PC-9 (cell line): ENCODE measurements at regions not wholly inside any gene's neighbourhood (a gene's known extent, or its start where the extent isn't known, plus 50 kb on each side); places are given as distances from the start of the nearest gene placed in this dataset. TPM values are rescaled to one million over a fixed set of nuclear protein-coding genes. Genes with fewer than 3 reads are reported as not detected.

Experiments
- BruUV-seq: library from RNA; stranded (reverse); fragments of 400-500 nt; replicated peaks from 2 replicates; lab custom pipeline; 2021; lab: Mats Ljungman, UMichigan
- CTCF ChIA-PET: fragments of 300-600 bp; sonication (Branson Sonifier 250); formaldehyde crosslinking; loops from one replicate; lab custom pipeline; 2022; ENCODE audit warnings: antibody characterized with exemption; lab: Charles Lee
- POLR2A ChIA-PET: fragments of 300-600 bp; sonication (Branson Sonifier 250); formaldehyde crosslinking; loops from one replicate; lab custom pipeline; 2022; ENCODE audit warnings: antibody characterized with exemption; ENCODE audit not compliant: unreplicated experiment; lab: Charles Lee
- DNase-seq, 2 experiments: peaks; one replicate each; pipeline versions ENCODE4 v3.0.0 to v3.0.0-alpha.2; 2015 to 2022; ENCODE audit warnings: mixed read lengths in 1 of 2
- H2AFZ ChIP-seq: fragments of 200-600 bp; sonication (generic); 2 replicates; pipeline ENCODE4 v1.8.1; 2017; ENCODE audit warnings: antibody characterized with exemption
- H3F3A ChIP-seq: fragments of 200-600 bp; sonication (generic); 2 replicates; pipeline ENCODE4 v1.8.1; 2017; ENCODE audit warnings: antibody characterized with exemption, mild to moderate bottlenecking, low read depth; ENCODE audit not compliant: insufficient read depth
- H3K27ac ChIP-seq: fragments of 200-600 bp; sonication (generic); 2 replicates; pipeline ENCODE4 v1.6.1; 2016; ENCODE audit warnings: mixed run types
- H3K27me3 ChIP-seq: fragments of 200-600 bp; sonication (generic); 2 replicates; pipeline ENCODE4 v1.6.1; 2016; ENCODE audit warnings: low read depth, mixed run types; ENCODE audit not compliant: insufficient read depth
- H3K36me3 ChIP-seq: fragments of 200-600 bp; sonication (generic); 2 replicates; pipeline ENCODE4 v1.6.1; 2016; ENCODE audit warnings: low read depth, mixed run types
- H3K4me1 ChIP-seq: fragments of 200-600 bp; sonication (generic); replicated peaks from 2 replicates; pipeline ENCODE4 v1.6.1; 2016; ENCODE audit warnings: mixed run types; ENCODE audit not compliant: insufficient read depth
- H3K4me2 ChIP-seq: fragments of 200-600 bp; sonication (generic); 2 replicates; pipeline ENCODE4 v1.6.1; 2017; ENCODE audit warnings: mixed run types
- H3K4me3 ChIP-seq: fragments of 200-600 bp; sonication (generic); 2 replicates; pipeline ENCODE4 v1.6.1; 2016; ENCODE audit warnings: mixed run types
- H3K79me2 ChIP-seq: fragments of 200-600 bp; sonication (generic); 2 replicates; pipeline ENCODE4 v1.6.1; 2017; ENCODE audit warnings: low read depth, mixed run types
- H3K9me2 ChIP-seq: fragments of 200-600 bp; sonication (generic); 2 replicates; pipeline ENCODE4 v1.8.1; 2017; ENCODE audit warnings: mild to moderate bottlenecking; ENCODE audit not compliant: insufficient read depth
- H3K9me3 ChIP-seq: fragments of 200-600 bp; sonication (generic); 2 replicates; pipeline ENCODE4 v1.8.1; 2016; ENCODE audit warnings: low read depth; ENCODE audit not compliant: insufficient read depth
- H4K20me1 ChIP-seq: fragments of 200-600 bp; sonication (generic); 2 replicates; pipeline ENCODE4 v1.8.1; 2017; ENCODE audit not compliant: insufficient read depth
- CTCF ChIP-seq: fragments of 200-600 bp; sonication (generic); conservative IDR thresholded peaks from 2 replicates; pipeline ENCODE4 v1.6.1; 2017; ENCODE audit warnings: mixed run types, antibody characterized with exemption, mild to moderate bottlenecking, moderate library complexity
- EZH2 ChIP-seq: fragments of 200-600 bp; sonication (generic); IDR thresholded peaks from 2 replicates; pipeline ENCODE4 v1.8.0; 2017; ENCODE audit warnings: antibody characterized with exemption, low read depth
- intact Hi-C: fragments of 100-400 bp; cut with micrococcal nuclease; formaldehyde crosslinking; loops from one replicate; pipeline ENCODE4 v1.10.0; 2022; ENCODE audit not compliant: unreplicated experiment
- microRNA-seq: library from miRNA; unstranded; fragments of <30 nt; microRNA quantifications from one replicate; pipeline ENCODE4 v1.2.0, GENCODE V29; 2021; ENCODE audit warnings: borderline number of aligned reads, borderline replicate concordance

GRCh38 chr13:44323754-44324153 lies 49.9 kb upstream of the SERP2 start:
- Histone ChIP-seq H3K27me3 (no peaks in the 10 kb centered on the region), H3K36me3 (no peaks in the 10 kb centered on the region), H3K4me1 (peaks cover 19% of the 10 kb centered on the region), H3K9me3 (no peaks in the 10 kb centered on the region), H3K27ac (peak overlapping the region; percentile 70), H3K4me3 (no peak overlapping the region), H4K20me1 (no peaks in the 10 kb centered on the region), H2AFZ (no peak overlapping the region), H3K9me2 (no peaks in the 10 kb centered on the region), H3F3A (peaks cover 3% of the 10 kb centered on the region; the same call in 1 of the 2 replicates), H3K79me2 (no peaks in the 10 kb centered on the region), H3K4me2 (no peak overlapping the region)
- no peak for DNase-seq
- intact Hi-C loops = no loop called here
- TF ChIP-seq EZH2 (no peak), CTCF (no peak)
- no TSS peak for BruUV-seq
- CTCF ChIA-PET = no interaction called here
- POLR2A ChIA-PET = no interaction called here

Small RNA genes in the stretch of these regions (microRNA-seq; reads per million reads assigned to microRNA genes)
- gene MIR8079 = not detected
